Pulmonary artery endothelial cell (primary cell): ENCODE measurements at regions not wholly inside any gene's neighbourhood (a gene's known extent, or its start where the extent isn't known, plus 50 kb on each side); places are given as distances from the start of the nearest gene placed in this dataset.

Experiments used
- DNase-seq: peaks from one replicate; pipeline ENCODE4 v3.0.0-alpha.2; 2011; ENCODE audit warnings: low read depth, low spot score

GRCh38 chr22:48602805-48603518, 1224.7 kb downstream of the BRD1 start:
- no peak for DNase-seq

GRCh38 chr22:48600681-48601080, 1227.0 kb downstream of the BRD1 start:
- DNase-seq, result no peak

GRCh38 chr22:48600171-48600570, 1227.5 kb downstream of the BRD1 start:
- no peak for DNase-seq

GRCh38 chr22:48599346-48599745, 1228.3 kb downstream of the BRD1 start:
- no peak for DNase-seq

- DNase-seq, result no peak
Measured at GRCh38 chr22:48596111-48596850, 1231.4 kb downstream of the BRD1 start.

GRCh38 chr22:48595511-48595905, 1232.2 kb downstream of the BRD1 start:
- DNase-seq, result no peak

GRCh38 chr22:48594757-48595510, 1232.7 kb downstream of the BRD1 start:
- no peak for DNase-seq

GRCh38 chr22:48594016-48594756, 1233.5 kb downstream of the BRD1 start:
- no peak for DNase-seq

GRCh38 chr22:48593551-48593950, 1234.1 kb downstream of the BRD1 start:
- DNase-seq, result no peak

GRCh38 chr22:48592931-48593330, 1234.7 kb downstream of the BRD1 start:
- DNase-seq, result no peak

- DNase-seq, result no peak
Measured at GRCh38 chr22:48592488-48592887, 1235.2 kb downstream of the BRD1 start.

GRCh38 chr22:48592066-48592345, 1235.7 kb downstream of the BRD1 start:
- DNase-seq, result no peak

GRCh38 chr22:48591286-48592065, 1236.2 kb downstream of the BRD1 start:
- DNase-seq, result no peak

GRCh38 chr22:48589901-48590300, 1237.8 kb downstream of the BRD1 start:
- no peak for DNase-seq

- DNase-seq, result no peak
Measured at GRCh38 chr22:48588878-48589450, 1238.7 kb downstream of the BRD1 start.

GRCh38 chr22:48588151-48588877, 1239.4 kb downstream of the BRD1 start:
- no peak for DNase-seq

- no peak for DNase-seq
Measured at GRCh38 chr22:48587236-48587865, 1240.3 kb downstream of the BRD1 start.

- no peak for DNase-seq
Measured at GRCh38 chr22:48586799-48587185, 1240.9 kb downstream of the BRD1 start.
